ENCODE measurements at regions not wholly inside any gene's neighbourhood (a gene's known extent, or its start where the extent isn't known, plus 50 kb on each side); places are given as distances from the start of the nearest gene placed in this dataset.

DNA sequence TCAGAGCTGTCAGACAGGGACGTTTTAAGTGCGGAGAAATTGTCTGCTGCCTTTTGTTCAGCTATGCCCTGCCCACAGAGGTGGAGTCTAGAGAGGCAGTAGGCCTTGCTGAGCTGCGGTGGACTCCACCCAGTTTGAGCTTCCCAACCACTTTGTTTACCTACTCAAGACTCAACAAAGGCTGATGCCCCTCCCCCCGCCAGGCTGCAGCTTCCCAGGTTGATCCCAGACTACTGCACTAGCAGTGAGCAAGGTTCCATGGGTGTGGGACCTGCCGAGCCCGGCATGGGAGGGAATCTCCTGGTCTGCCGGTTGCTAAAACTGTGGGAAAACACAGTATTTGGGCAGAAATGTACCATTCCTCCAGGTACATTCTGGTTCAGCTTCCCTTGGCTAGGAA is 282.1 kb downstream of the VGLL3 start:
- no peak for DNase-seq

GRCh38 chr3:86702381-86702958 is 288.5 kb downstream of the VGLL3 start:
- DNase-seq = no peak

- DNase-seq = no peak
Observed at GRCh38 chr3:86695752-86696151, 295.2 kb downstream of the VGLL3 start.

GRCh38 chr3:86673991-86674390 is 317.0 kb downstream of the VGLL3 start:
- DNase-seq = no peak

GRCh38 chr3:86661817-86662216 is 329.1 kb downstream of the VGLL3 start:
- no peak for DNase-seq

DNA sequence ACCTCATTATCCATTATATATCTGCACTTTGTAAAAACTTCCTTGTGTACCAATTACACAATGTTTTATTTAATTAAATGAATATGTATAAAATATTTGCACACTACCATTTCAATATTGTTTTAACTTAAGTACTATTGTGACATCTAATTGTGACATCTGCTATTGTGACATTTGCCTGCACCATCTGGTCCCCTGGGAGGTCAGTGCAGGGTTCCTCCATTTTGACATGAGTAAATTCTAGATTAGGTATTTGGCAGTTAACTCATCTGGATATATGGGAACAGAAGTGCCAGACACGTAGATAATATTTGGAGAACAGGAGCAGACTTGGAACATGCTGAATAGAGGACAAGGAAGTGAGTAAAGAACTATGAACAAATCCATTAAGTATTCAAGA is 332.1 kb downstream of the VGLL3 start:
- DNase-seq = no peak

- DNase-seq = no peak
Observed at GRCh38 chr3:86654806-86655460, 336.0 kb downstream of the VGLL3 start.

GRCh38 chr3:86653661-86654205 is 337.2 kb downstream of the VGLL3 start:
- no peak for DNase-seq

DNA sequence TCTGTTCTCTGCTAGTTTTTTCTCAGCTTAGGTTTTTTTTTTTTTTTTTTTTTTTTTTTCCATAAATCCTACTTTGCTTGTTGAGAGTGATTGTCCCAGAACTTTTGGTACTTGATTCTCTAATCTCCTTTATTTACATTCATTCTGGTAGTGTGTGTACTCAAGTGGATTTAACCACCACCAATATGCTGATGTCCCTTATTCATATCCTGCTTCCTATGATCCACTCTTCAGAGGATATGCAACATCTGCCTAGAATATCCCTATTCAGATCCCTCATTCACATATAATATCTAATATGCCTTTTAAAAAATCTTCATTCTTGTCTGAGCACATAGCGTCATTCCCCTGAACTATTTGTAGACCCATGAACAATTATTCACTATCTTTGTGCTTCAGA is 342.9 kb downstream of the VGLL3 start:
- no peak for DNase-seq

DNA sequence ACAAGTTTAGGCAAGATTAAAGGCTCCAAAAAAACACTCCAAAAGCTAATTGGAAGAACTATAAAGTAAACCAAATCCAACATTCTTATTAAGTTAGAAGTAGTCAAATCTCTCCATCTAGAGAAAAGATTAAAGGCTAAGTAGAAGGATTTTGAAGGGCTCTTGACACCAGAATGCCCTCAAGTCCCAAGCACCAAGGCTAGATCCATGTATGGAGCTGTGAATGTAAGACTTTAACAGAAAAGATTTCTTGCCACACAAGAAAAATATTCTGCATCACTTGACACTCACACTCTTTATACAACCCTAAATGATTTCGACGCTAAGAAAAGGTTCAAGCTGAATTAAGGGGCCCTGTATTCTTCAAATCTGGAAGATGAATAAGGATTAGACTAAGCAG is 345.2 kb downstream of the VGLL3 start:
- no peak for DNase-seq

DNA sequence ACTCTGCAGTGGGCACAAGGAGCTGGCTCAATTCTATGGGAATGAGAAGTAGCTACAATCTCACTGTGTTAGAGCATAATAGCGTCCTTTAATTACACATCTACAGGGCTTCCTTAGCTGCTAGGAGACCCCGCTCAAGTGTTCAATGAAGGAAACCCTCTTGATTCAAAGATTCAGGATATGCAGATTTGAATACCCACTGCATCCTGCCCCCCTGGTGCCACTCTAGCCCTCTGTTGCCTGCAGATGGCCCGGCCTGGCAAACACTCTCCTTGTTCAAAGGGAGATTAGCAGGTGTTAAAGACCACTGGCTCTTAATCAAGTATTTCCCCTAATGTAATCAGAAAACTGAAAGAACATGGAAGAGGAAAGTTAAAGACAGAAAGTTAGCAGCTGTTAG is 356.6 kb downstream of the VGLL3 start:
- no peak for DNase-seq

DNA sequence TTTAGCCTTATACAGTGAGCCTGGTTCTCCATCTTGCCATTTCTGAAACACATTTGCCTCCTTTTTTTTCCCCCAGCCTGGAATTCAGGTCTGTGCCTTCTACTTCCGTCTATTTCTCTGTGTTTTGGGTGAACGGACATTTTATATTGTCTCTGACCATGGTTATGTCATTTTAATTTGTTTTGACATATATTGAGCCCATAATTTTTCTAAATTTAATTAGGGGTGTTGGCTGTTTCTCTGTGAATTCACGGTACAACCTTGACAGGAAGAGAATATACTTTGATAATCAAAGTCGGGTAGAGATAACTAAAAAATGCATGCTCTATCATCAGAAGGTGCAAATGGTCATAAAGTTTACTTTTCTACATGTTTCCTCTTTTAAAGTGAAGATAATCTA is 361.4 kb downstream of the VGLL3 start:
- DNase-seq = no peak

DNA sequence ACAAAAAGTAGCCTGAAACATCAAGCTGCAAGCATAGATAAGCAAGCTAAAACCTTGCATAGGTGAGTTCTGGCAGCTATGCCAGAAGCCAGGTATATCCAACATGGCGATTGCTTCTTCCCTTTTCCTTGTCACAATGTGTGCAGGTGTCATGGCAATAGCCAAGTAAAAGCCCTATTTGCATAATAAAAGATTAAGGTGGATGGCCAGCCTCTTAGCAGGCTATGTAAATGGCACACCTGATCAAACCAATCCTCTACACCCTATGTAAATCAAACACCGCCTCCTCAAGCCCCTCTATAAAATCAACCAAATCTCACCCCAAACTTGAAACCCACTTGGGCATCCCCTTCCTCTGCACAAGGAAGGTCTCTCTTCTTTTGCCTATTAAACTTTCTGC is 366.8 kb downstream of the VGLL3 start:
- no peak for DNase-seq

- no peak for DNase-seq
Observed at GRCh38 chr3:86618706-86619105, 372.2 kb downstream of the VGLL3 start.

GRCh38 chr3:86605166-86605565 is 385.8 kb downstream of the VGLL3 start:
- no peak for DNase-seq

DNA sequence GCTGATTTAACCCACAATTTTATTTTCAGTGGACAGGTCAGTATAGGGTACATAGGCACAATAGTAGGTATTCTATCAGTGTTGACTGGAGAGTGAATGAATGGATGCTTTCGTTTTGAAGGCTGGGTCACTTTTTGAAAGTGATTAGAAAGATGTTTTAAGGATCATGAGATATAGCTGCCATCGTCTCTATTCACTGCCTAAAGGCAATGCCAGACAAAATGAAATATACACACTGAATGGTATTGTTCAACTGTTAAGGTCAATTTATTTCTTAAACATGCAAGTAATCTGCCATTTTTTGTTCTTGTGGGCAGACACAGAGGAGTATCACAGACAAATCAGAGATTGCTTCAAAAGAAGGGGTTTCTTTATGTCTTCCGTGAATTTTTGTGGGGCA is 395.3 kb downstream of the VGLL3 start:
- DNase-seq = no peak

- no peak for DNase-seq
Observed at GRCh38 chr3:86594838-86595237, 396.1 kb downstream of the VGLL3 start.

DNA sequence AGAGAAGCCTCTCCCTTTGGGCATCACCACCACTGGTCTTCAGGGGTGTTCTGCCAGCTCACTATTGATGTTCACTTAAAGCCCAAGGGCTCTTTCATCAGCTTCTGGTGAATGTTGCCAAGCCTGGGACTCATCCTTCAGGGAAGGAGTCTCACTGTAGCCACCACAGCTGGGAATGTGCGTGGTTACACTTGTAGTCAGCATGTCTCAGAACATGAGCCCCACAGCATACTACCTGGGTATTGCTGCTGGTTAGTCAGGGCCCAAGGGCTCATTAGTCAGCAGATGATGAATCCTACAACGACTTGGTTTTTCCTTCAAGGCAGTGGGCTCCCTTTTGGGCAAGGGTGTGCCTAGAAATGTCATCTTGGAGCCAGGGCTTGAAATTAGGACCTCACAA is 412.9 kb downstream of the VGLL3 start:
- DNase-seq = no peak

DNA sequence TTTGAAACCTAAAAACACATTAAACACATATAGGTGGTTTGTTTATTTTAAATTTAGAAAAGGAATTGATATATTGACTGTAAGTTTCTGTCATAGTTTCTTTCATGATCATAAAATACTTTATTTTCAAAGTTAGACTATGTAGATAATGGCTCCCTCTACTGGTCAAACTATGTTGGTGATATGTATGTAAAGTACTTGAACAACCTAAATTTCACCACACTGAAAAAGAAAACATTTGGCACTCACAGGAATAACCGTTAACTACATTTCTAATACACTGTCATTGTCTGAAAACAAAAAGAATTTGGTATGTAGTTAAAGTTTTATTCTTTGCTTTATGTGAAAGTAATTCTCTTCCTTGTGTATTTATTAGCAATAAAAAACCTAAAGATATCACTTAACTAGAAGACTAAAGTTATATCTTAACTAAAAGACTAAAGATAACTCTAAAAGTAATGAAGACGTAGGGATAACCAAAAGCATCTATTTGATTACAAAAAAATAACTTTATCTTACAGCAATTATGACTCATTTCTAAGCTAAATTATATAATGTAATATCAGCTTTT is 427.5 kb downstream of the VGLL3 start:
- peak; percentile 35 for DNase-seq

DNA sequence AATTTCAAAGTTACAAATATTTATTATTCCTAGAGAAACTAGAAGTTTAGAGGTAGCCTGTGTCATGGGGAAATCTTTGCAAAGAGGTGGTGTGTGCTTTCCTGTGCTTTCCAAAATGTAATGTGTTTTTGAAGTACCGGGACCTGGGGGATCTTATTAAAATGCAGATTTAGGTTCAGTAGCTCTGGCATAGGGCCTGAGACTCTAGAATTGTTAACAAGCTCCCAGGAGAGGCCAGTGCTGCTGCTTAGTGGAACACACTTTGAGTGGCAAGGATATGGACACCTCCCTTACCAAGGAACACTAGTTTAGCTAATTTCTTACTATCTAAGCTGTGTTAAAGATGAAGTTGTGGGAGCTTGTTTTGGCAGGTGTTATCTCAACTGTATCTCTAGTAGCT is 428.9 kb downstream of the VGLL3 start:
- DNase-seq = no peak

GRCh38 chr3:86561215-86561614 is 429.7 kb downstream of the VGLL3 start:
- DNase-seq = no peak

- no peak for DNase-seq
Observed at GRCh38 chr3:86554383-86554782, 436.6 kb downstream of the VGLL3 start.

DNA sequence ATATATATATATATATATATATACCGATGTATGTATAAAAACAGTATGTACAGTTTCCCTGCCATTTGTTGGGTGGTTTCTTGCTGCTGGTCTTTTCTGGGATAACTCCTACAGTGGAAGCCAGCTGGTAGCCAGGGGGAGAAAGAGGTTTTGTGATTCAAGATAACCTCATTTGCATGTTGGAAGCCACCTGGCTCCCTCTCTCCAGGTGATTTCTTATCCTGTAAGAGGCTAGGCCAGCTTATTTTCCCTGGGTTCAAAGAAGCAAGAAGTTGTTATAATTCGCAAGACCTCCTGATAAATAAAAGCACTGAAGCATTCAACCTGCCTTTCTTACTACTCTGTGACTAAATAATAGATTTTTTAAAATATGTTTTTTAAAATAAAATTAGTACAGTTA is 443.3 kb downstream of the VGLL3 start:
- no peak for DNase-seq

- DNase-seq = no peak
Observed at GRCh38 chr3:86537171-86537570, 453.8 kb downstream of the VGLL3 start.

GRCh38 chr3:86519819-86520218 is 471.1 kb downstream of the VGLL3 start:
- DNase-seq = no peak

All from activated CD4-positive, alpha-beta T cell treated with anti-CD3 and anti-CD28 coated beads, Interleukin-2, Interleukin-6, amounts not matched to agents 100 ng/mL and 50 ng/mL, durations not matched to agents 16 hours and 8 hours (primary cell).